ENCODE measurements at regions not wholly inside any gene's neighbourhood (a gene's known extent, or its start where the extent isn't known, plus 50 kb on each side); places are given as distances from the start of the nearest gene placed in this dataset.

GRCh38 chr6:98566126-98566525 lies 268.2 kb upstream of the POU3F2 start:
- TF ChIP-seq, protein P1, sequence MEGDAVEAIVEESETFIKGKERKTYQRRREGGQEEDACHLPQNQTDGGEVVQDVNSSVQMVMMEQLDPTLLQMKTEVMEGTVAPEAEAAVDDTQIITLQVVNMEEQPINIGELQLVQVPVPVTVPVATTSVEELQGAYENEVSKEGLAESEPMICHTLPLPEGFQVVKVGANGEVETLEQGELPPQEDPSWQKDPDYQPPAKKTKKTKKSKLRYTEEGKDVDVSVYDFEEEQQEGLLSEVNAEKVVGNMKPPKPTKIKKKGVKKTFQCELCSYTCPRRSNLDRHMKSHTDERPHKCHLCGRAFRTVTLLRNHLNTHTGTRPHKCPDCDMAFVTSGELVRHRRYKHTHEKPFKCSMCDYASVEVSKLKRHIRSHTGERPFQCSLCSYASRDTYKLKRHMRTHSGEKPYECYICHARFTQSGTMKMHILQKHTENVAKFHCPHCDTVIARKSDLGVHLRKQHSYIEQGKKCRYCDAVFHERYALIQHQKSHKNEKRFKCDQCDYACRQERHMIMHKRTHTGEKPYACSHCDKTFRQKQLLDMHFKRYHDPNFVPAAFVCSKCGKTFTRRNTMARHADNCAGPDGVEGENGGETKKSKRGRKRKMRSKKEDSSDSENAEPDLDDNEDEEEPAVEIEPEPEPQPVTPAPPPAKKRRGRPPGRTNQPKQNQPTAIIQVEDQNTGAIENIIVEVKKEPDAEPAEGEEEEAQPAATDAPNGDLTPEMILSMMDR (IDR thresholded peaks at IDR 0.05), result no peak
- TF ChIP-seq REST (IDR thresholded peaks at IDR 0.05; ENCODE audit: low read depth, low read length) (no peak), TAF1 (IDR thresholded peaks at IDR 0.05; ENCODE audit: borderline replicate concordance, low read depth, low read length) (no peak), POLR2AphosphoS5 (IDR thresholded peaks at IDR 0.05; ENCODE audit: low read depth, low read length) (no peak), SIN3A (IDR thresholded peaks at IDR 0.05; ENCODE audit: borderline replicate concordance, low read depth, low read length) (no peak), IRF3 (IDR thresholded peaks at IDR 0.05; ENCODE audit: low read depth, low read length) (no peak), MXI1 (IDR thresholded peaks at IDR 0.05; ENCODE audit: low read depth, low read length) (no peak)
- TF ChIP-seq, protein P2, sequence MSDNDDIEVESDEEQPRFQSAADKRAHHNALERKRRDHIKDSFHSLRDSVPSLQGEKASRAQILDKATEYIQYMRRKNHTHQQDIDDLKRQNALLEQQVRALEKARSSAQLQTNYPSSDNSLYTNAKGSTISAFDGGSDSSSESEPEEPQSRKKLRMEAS (IDR thresholded peaks at IDR 0.05; ENCODE audit: low read depth), result no peak
